HCT116 (cell line): ENCODE measurements at regions not wholly inside any gene's neighbourhood (a gene's known extent, or its start where the extent isn't known, plus 50 kb on each side); places are given as distances from the start of the nearest gene placed in this dataset.

Experiments
- ATAC-seq: fragments of 200-7000 bp; cut with Tn5 transposase; 2 replicates; pipeline ENCODE4 v1.9.1; 2020; ENCODE audit warnings: mild to moderate bottlenecking, moderate library complexity
- BruUV-seq: library from RNA; stranded (reverse); fragments of 400-500 nt; replicated peaks from 2 replicates; lab custom pipeline; 2021; lab: Mats Ljungman, UMichigan
- CTCF ChIA-PET: fragments of 300-600 bp; sonication (Branson Sonifier 250); formaldehyde crosslinking; loops from one replicate; lab custom pipeline; 2021; ENCODE audit warnings: antibody characterized with exemption; lab: Charles Lee
- POLR2A ChIA-PET: fragments of 300-600, 350-600 bp; sonication (Branson Sonifier 250); formaldehyde crosslinking; loops from one replicate; lab custom pipeline; 2021; ENCODE audit warnings: antibody characterized with exemption; lab: Charles Lee
- RAD21 ChIA-PET, 2 experiments: fragments of 300-600 bp; sonication (Branson Sonifier 250); formaldehyde crosslinking; loops; one replicate each; lab custom pipeline; 2023; ENCODE audit warnings: low total read pairs in 2 of 2; ENCODE audit not compliant: uncharacterized antibody in 2 of 2, unreplicated experiment in 2 of 2, low non-redundant PET in 1 of 2; lab: Charles Lee
- DNase-seq: peaks from one replicate; pipeline ENCODE4 v3.0.0-alpha.2; 2010; ENCODE audit warnings: low read depth, low spot score
- H2AFZ ChIP-seq: fragments of 200-600 bp; shearing (Covaris generic), sonication (generic); 2 replicates; pipeline ENCODE4 v1.6.1; 2017; ENCODE audit warnings: low read depth, mixed run types, mixed read lengths, antibody characterized with exemption, low read length; ENCODE audit not compliant: poor library complexity, severe bottlenecking
- H3K27ac ChIP-seq: 2 replicates; pipeline ENCODE4 v1.5.1; 2012; ENCODE audit warnings: low read depth, low read length
- H3K27me3 ChIP-seq: fragments of 200-600 bp; sonication (generic); 2 replicates; pipeline ENCODE4 v1.6.1; 2016; ENCODE audit warnings: mixed run types, low read length, mixed read lengths; ENCODE audit not compliant: insufficient read depth
- H3K36me3 ChIP-seq, 2 experiments: fragments of 200-500 bp in 1 of 2; fragments of 200-600 bp in 1 of 2; sonication (Bioruptor generic) in 1 of 2; sonication (generic) in 1 of 2; 2 replicates each; pipeline versions ENCODE4 v1.5.1 to v1.6.1; 2014 to 2016; ENCODE audit warnings: low read length in 2 of 2, inconsistent platforms in 1 of 2, mixed read lengths in 1 of 2, mixed run types in 1 of 2; ENCODE audit not compliant: insufficient read depth in 2 of 2, control insufficient read depth in 1 of 2
- H3K4me1 ChIP-seq, 2 experiments: fragments of 200-600 bp in 1 of 2; sonication (generic) in 1 of 2; 2 replicates each; pipeline versions ENCODE4 v1.5.1 to v1.6.1; 2012 to 2017; ENCODE audit warnings: low read length in 2 of 2, inconsistent platforms in 1 of 2, mild to moderate bottlenecking in 1 of 2, mixed read lengths in 1 of 2, mixed run types in 1 of 2, moderate library complexity in 1 of 2; ENCODE audit not compliant: insufficient read depth in 2 of 2, control insufficient read depth in 1 of 2
- H3K4me2 ChIP-seq: fragments of 200-600 bp; sonication (generic); 2 replicates; pipeline ENCODE4 v1.6.1; 2017; ENCODE audit warnings: mixed run types, low read length, mixed read lengths
- H3K4me3 ChIP-seq, 2 experiments: fragments of 200-600 bp in 1 of 2; sonication (generic) in 1 of 2; replicated peaks in 1 of 2; 2 replicates each; pipeline ENCODE4 v1.5.1; 2011 to 2016; ENCODE audit warnings: low read length in 2 of 2, control low read depth in 1 of 2, low read depth in 1 of 2, mild to moderate bottlenecking in 1 of 2, mixed read lengths in 1 of 2, mixed run types in 1 of 2
- H3K79me2 ChIP-seq: fragments of 200-600 bp; sonication (generic); 2 replicates; pipeline ENCODE4 v1.6.1; 2017; ENCODE audit warnings: mild to moderate bottlenecking, mixed run types, low read length, moderate library complexity, mixed read lengths; ENCODE audit not compliant: insufficient read depth
- H3K9ac ChIP-seq: fragments of 200-600 bp; sonication (generic); 2 replicates; pipeline ENCODE4 v1.6.1; 2016; ENCODE audit warnings: low read length, mixed read lengths
- H3K9me2 ChIP-seq: fragments of 200-600 bp; sonication (generic), shearing (Covaris generic); 2 replicates; pipeline ENCODE4 v1.6.1; 2017; ENCODE audit warnings: mixed run types, mild to moderate bottlenecking, moderate library complexity; ENCODE audit not compliant: insufficient read depth
- H3K9me3 ChIP-seq, 2 experiments: fragments of 200-500 bp in 1 of 2; fragments of 200-600 bp in 1 of 2; sonication (Bioruptor generic) in 1 of 2; sonication (generic) in 1 of 2; 2 replicates each; pipeline ENCODE4 v1.6.1; 2014 to 2017; ENCODE audit warnings: low read length in 2 of 2, mixed read lengths in 2 of 2, inconsistent platforms in 1 of 2, low read depth in 1 of 2, mild to moderate bottlenecking in 1 of 2, mixed run types in 1 of 2, moderate library complexity in 1 of 2; ENCODE audit not compliant: control insufficient read depth in 1 of 2, insufficient read depth in 1 of 2
- H4K20me1 ChIP-seq: fragments of 200-600 bp; sonication (generic), shearing (Covaris generic); 2 replicates; pipeline ENCODE4 v1.6.1; 2017; ENCODE audit warnings: mixed run types, mild to moderate bottlenecking, moderate library complexity; ENCODE audit not compliant: insufficient read depth
- CBX3 ChIP-seq: IDR thresholded peaks from 2 replicates; pipeline ENCODE4 v1.6.1; 2012; ENCODE audit warnings: low read depth
- CEBPB ChIP-seq: IDR thresholded peaks from 2 replicates; pipeline ENCODE4 v1.6.1; 2012; ENCODE audit warnings: low read depth
- EZH2 ChIP-seq: fragments of 200-600 bp; sonication (generic); IDR thresholded peaks from 2 replicates; pipeline ENCODE4 v1.6.1; 2017; ENCODE audit warnings: antibody characterized with exemption, mixed run types
- EZH2phosphoT487 ChIP-seq: fragments of 200-600 bp; IDR thresholded peaks from 2 replicates; pipeline ENCODE4 v1.6.1; 2018; ENCODE audit warnings: antibody characterized with exemption, borderline replicate concordance
- FOSL1 ChIP-seq: IDR thresholded peaks from 2 replicates; pipeline ENCODE4 v1.6.1; 2012; ENCODE audit warnings: low read depth
- JUND ChIP-seq: IDR thresholded peaks from 2 replicates; pipeline ENCODE4 v1.6.1; 2012
- POLR2AphosphoS5 ChIP-seq: IDR thresholded peaks from 2 replicates; pipeline ENCODE4 v1.6.1; 2011; ENCODE audit warnings: mild to moderate bottlenecking, low read depth, low read length, moderate library complexity
- SP1 ChIP-seq: IDR thresholded peaks from 2 replicates; pipeline ENCODE4 v1.6.1; 2012; ENCODE audit warnings: low read depth
- TCF7L2 ChIP-seq: IDR thresholded peaks from 2 replicates; pipeline ENCODE4 v1.7.0; 2011; ENCODE audit warnings: borderline replicate concordance, inconsistent platforms; ENCODE audit not compliant: insufficient read depth, insufficient read length; ENCODE audit errors: extremely low read depth
- YY1 ChIP-seq: IDR thresholded peaks from 2 replicates; pipeline ENCODE4 v1.6.1; 2011; ENCODE audit warnings: low read length, low read depth, moderate library complexity, mild to moderate bottlenecking; ENCODE audit not compliant: insufficient replicate concordance; ENCODE audit errors: extremely low read depth
- ZNF274 ChIP-seq: fragments of 200-500 bp; sonication (Bioruptor generic); IDR thresholded peaks from 2 replicates; pipeline ENCODE4 v1.6.1; 2014; ENCODE audit warnings: mild to moderate bottlenecking, low read depth, low read length, inconsistent platforms
- intact Hi-C: fragments of 100-400 bp; cut with micrococcal nuclease; formaldehyde crosslinking; loops from 2 replicates; pipeline ENCODE4 v1.10.0; 2022
- TF ChIP-seq, protein P1 (sequence below): IDR thresholded peaks from 2 replicates; pipeline ENCODE4 v1.6.1; 2012; ENCODE audit warnings: low read depth

DNA sequence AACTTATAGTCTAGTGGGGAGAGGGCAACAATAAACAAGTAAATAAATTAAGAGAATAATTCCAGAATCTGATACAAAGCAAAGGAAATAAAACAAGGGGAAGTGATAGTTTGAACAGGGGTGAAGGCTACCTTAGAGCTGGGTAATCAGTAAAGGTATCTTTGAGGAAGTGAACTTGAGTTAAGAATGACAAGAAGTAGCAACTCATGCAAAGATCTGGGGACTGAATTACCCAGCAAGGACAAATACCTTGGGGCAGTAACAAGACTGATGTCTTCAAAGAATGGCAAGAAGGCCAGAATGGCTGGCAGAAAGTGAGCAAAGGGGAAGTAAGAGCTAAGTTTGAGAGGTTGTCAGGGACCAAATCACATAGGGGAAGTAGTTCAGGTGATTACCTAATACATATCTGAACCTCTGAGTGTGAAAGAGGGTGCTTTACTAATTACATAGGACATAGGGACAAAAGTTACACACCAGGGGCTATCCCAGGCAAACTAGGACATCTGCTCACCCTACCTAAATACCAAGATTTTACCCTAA is 244.6 kb upstream of the HNRNPA3 start:
- no peak for TF ChIP-seq FOSL1
- no peak for TF ChIP-seq EZH2
- no peak for TF ChIP-seq CBX3
- no peak for TF ChIP-seq TCF7L2
- no peak for TF ChIP-seq ZNF274
- no peak for TF ChIP-seq YY1
- no peak for TF ChIP-seq EZH2phosphoT487
- no peak for TF ChIP-seq JUND
- TF ChIP-seq, protein P1, sequence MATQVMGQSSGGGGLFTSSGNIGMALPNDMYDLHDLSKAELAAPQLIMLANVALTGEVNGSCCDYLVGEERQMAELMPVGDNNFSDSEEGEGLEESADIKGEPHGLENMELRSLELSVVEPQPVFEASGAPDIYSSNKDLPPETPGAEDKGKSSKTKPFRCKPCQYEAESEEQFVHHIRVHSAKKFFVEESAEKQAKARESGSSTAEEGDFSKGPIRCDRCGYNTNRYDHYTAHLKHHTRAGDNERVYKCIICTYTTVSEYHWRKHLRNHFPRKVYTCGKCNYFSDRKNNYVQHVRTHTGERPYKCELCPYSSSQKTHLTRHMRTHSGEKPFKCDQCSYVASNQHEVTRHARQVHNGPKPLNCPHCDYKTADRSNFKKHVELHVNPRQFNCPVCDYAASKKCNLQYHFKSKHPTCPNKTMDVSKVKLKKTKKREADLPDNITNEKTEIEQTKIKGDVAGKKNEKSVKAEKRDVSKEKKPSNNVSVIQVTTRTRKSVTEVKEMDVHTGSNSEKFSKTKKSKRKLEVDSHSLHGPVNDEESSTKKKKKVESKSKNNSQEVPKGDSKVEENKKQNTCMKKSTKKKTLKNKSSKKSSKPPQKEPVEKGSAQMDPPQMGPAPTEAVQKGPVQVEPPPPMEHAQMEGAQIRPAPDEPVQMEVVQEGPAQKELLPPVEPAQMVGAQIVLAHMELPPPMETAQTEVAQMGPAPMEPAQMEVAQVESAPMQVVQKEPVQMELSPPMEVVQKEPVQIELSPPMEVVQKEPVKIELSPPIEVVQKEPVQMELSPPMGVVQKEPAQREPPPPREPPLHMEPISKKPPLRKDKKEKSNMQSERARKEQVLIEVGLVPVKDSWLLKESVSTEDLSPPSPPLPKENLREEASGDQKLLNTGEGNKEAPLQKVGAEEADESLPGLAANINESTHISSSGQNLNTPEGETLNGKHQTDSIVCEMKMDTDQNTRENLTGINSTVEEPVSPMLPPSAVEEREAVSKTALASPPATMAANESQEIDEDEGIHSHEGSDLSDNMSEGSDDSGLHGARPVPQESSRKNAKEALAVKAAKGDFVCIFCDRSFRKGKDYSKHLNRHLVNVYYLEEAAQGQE: no peak
- TF ChIP-seq SP1: no peak
- TF ChIP-seq POLR2AphosphoS5: no peak
- TF ChIP-seq CEBPB: no peak
- TF ChIP-seq, all 23 proteins: peak for 0
- Histone ChIP-seq H3K4me3 (no peak overlapping the region), H3K27me3 (peaks cover 59% of the 10 kb centered on the region), H3K4me1 (no peaks in the 10 kb centered on the region), H3K27ac (no peak overlapping the region), H3K9me3 (no peaks in the 10 kb centered on the region), H3K79me2 (no peaks in the 10 kb centered on the region), H3K9me2 (no peaks in the 10 kb centered on the region), H3K9ac (no peak overlapping the region), H2AFZ (no peak overlapping the region), H4K20me1 (no peaks in the 10 kb centered on the region), H3K36me3 (no peaks in the 10 kb centered on the region), H3K4me2 (no peak overlapping the region)
- RAD21 ChIA-PET: no interaction called here
- POLR2A ChIA-PET: no interaction called here
- BruUV-seq: no TSS peak
- ATAC-seq (no peak), DNase-seq (no peak)
- intact Hi-C loops: no loop called here
- CTCF ChIA-PET: no interaction called here
